ENCODE measurements at regions not wholly inside any gene's neighbourhood (a gene's known extent, or its start where the extent isn't known, plus 50 kb on each side); places are given as distances from the start of the nearest gene placed in this dataset.
A peak's percentile ranks its signal among the peaks of the same experiment; 100 is the strongest.

DNA sequence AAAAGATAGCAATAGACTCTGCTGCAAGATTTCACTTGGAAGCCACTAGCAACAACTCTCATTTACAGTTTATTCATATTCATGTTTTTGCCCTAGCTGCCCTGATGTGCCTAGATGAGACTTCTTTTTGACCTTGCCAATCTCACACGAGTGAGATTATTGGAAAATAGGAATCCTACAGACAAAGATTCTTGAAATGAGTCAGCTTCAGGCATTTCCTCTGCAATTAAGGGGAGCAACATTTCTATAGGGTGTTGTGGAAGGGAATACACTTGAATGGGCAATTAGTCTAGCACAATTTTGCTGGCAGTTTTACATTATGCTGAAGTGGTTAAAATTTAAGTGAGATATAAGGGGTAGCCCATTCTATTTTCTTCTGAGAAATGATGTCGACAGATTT is 217.0 kb upstream of the FAT4 start:
- no CpG with 5 or more reads among the region's 2 CpGs for WGBS, 2 experiments (ENCODE audit: extremely low coverage in 2 of 2, insufficient read length in 1 of 2)
- Histone ChIP-seq H3K27ac (ENCODE audit: insufficient read depth, low read length) (no peak overlapping the region), H2AK5ac (ENCODE audit: low read depth, low read length) (no peak overlapping the region), H3K4ac (ENCODE audit: low read depth, low read length) (no peak overlapping the region), H2AK9ac (replicated peaks; ENCODE audit: low read depth, low read length, poor library complexity) (no peak overlapping the region), H3K27me3 (ENCODE audit: control insufficient read depth, insufficient read depth, low read length) (no peaks in the 10 kb centered on the region), H2BK120ac (ENCODE audit: low read depth, low read length) (0 out of 2 replicates have a peak overlapping the region, but pooled peaks have one; percentile 13), H2BK20ac (ENCODE audit: low read depth, low read length) (no peak overlapping the region), H3K79me1 (ENCODE audit: low read depth in 1 of 2, low read length in 2 of 2) (no peaks in the 10 kb centered on the region), H3K9me3 (ENCODE audit: control insufficient read depth, insufficient read depth, low read length) (no peaks in the 10 kb centered on the region), H3K56ac (ENCODE audit: extremely low read depth, insufficient read depth, low read length) (no peak overlapping the region), H2AFZ (replicated peaks; ENCODE audit: low read length, poor library complexity) (no peak overlapping the region), H3K4me2 (ENCODE audit: low read depth, low read length) (no peak overlapping the region), H3K14ac (replicated peaks; ENCODE audit: low read depth, low read length) (no peak overlapping the region), H4K5ac (ENCODE audit: low read depth, low read length) (no peak overlapping the region), H3K36me3 (ENCODE audit: control insufficient read depth, insufficient read depth, low read length) (no peaks in the 10 kb centered on the region), H3K9me1 (ENCODE audit: insufficient read depth, low read length) (no peaks in the 10 kb centered on the region), H3K23ac (ENCODE audit: low read depth, low read length) (0 out of 2 replicates have a peak overlapping the region, but pooled peaks have one; percentile 38), H3K9ac (ENCODE audit: low read depth, low read length) (no peak overlapping the region), H4K20me1 (ENCODE audit: insufficient read depth, low read length) (no peaks in the 10 kb centered on the region), H3K4me1 (ENCODE audit: control insufficient read depth, insufficient read depth, low read length) (no peaks in the 10 kb centered on the region), H3K4me3 (ENCODE audit: insufficient read depth, low read depth, low read length) (no peak overlapping the region), H4K91ac (ENCODE audit: insufficient read depth, low read depth, low read length) (no peak overlapping the region), H2BK5ac (ENCODE audit: low read depth, low read length, poor library complexity, severe bottlenecking) (no peak overlapping the region), H4K8ac (ENCODE audit: low read depth in 2 of 2, low read length in 2 of 2) (no peak overlapping the region), H3K18ac (ENCODE audit: low read depth, low read length) (no peak overlapping the region), H2BK15ac (ENCODE audit: low read depth, low read length) (no peak overlapping the region; the same call in 2 of the 3 replicates)
- POLR2A ChIA-PET (ENCODE audit: unreplicated experiment) = no interaction called here
- dilution Hi-C loops (cut with HindIII; ENCODE audit: low sequenced_read_pairs, unreplicated experiment) (no loop called here), intact Hi-C loops (cut with micrococcal nuclease) (no loop called here), in situ Hi-C loops (cut with MboI; ENCODE audit: low sequenced_read_pairs) (no loop called here)
- TF ChIP-seq SMC3 (IDR thresholded peaks at IDR 0.05; ENCODE audit: low read depth, low read length) (no peak), MAZ (IDR thresholded peaks at IDR 0.05; ENCODE audit: borderline replicate concordance, low read depth, low read length) (no peak), FOS (IDR thresholded peaks at IDR 0.05; ENCODE audit: low read depth, low read length) (no peak), RCOR1 (IDR thresholded peaks at IDR 0.05; ENCODE audit: insufficient replicate concordance, low read length) (no peak)
- TF ChIP-seq, protein P1, sequence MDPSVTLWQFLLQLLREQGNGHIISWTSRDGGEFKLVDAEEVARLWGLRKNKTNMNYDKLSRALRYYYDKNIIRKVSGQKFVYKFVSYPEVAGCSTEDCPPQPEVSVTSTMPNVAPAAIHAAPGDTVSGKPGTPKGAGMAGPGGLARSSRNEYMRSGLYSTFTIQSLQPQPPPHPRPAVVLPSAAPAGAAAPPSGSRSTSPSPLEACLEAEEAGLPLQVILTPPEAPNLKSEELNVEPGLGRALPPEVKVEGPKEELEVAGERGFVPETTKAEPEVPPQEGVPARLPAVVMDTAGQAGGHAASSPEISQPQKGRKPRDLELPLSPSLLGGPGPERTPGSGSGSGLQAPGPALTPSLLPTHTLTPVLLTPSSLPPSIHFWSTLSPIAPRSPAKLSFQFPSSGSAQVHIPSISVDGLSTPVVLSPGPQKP (IDR thresholded peaks at IDR 0.05; ENCODE audit: borderline replicate concordance, low read depth, low read length) = no peak
- BruUV-seq (replicated peaks) = no TSS peak
- CTCF ChIA-PET = interaction anchor here (0.5 kb wide), 1 partner anchor 59 kb away, joined by 3 read pairs; no protein-coding TSS in a partner anchor
- ATAC-seq (ENCODE audit: low read depth) (no peak), DNase-seq (no peak)

Data from IMR-90 (cell line).